ENCODE measurements at regions not wholly inside any gene's neighbourhood (a gene's known extent, or its start where the extent isn't known, plus 50 kb on each side); places are given as distances from the start of the nearest gene placed in this dataset.

DNA sequence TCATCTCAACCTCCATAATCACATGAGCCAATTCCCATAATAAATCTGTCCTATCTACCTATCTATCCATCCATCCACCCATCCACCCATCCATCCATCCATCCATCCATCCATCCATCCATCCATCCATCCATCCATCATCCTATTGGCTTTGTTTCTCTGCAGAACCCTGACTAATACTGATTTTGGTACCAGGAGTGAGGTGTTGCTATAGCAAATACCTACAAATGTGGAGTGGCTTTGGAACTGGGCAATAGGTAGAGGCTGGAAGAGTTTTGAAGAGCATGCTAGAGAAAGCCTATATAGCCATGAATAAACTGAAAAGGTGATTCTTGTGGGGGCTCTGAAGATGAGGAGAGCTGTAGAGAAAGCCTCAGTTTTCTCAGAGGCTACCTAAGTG lies 88.7 kb upstream of the ANKRD28 start:
- no peak for TF ChIP-seq POLR2AphosphoS5 (IDR thresholded peaks at IDR 0.05)
- TF ChIP-seq, protein P1, sequence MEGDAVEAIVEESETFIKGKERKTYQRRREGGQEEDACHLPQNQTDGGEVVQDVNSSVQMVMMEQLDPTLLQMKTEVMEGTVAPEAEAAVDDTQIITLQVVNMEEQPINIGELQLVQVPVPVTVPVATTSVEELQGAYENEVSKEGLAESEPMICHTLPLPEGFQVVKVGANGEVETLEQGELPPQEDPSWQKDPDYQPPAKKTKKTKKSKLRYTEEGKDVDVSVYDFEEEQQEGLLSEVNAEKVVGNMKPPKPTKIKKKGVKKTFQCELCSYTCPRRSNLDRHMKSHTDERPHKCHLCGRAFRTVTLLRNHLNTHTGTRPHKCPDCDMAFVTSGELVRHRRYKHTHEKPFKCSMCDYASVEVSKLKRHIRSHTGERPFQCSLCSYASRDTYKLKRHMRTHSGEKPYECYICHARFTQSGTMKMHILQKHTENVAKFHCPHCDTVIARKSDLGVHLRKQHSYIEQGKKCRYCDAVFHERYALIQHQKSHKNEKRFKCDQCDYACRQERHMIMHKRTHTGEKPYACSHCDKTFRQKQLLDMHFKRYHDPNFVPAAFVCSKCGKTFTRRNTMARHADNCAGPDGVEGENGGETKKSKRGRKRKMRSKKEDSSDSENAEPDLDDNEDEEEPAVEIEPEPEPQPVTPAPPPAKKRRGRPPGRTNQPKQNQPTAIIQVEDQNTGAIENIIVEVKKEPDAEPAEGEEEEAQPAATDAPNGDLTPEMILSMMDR (IDR thresholded peaks at IDR 0.05): no peak
- no peak for TF ChIP-seq POLR2A (IDR thresholded peaks at IDR 0.05)
- TF ChIP-seq EP300 (IDR thresholded peaks at IDR 0.05): no peak
